Keratinocyte (primary cell): ENCODE measurements at regions not wholly inside any gene's neighbourhood (a gene's known extent, or its start where the extent isn't known, plus 50 kb on each side); places are given as distances from the start of the nearest gene placed in this dataset.

Experiments
- DNase-seq: peaks from one replicate; pipeline ENCODE4 v3.0.0-alpha.2; 2011; ENCODE audit warnings: low read depth, missing footprints, low spot score
- FAIRE-seq: peaks from 2 replicates; lab custom pipeline; 2011; peaks lifted over from hg19 to GRCh38; lab: Jason Lieb, UNC
- H2AFZ ChIP-seq: 2 replicates; pipeline ENCODE4 v1.6.0; 2012; ENCODE audit warnings: low read length, control low read depth, inconsistent platforms; ENCODE audit not compliant: control insufficient read depth
- H3K27ac ChIP-seq: 2 replicates; pipeline ENCODE4 v1.5.1; 2011; ENCODE audit warnings: low read length; ENCODE audit not compliant: control insufficient read depth, insufficient read depth
- H3K27me3 ChIP-seq: 3 replicates; pipeline ENCODE4 v1.6.0; 2011; ENCODE audit warnings: low read length; ENCODE audit not compliant: control insufficient read depth, insufficient read depth; ENCODE audit errors: extremely low read depth
- H3K36me3 ChIP-seq, 2 experiments: 2 replicates in 1 of 2; 3 replicates in 1 of 2; pipeline ENCODE4 v1.5.1; 2011; ENCODE audit warnings: low read length in 2 of 2, mild to moderate bottlenecking in 1 of 2; ENCODE audit not compliant: control insufficient read depth in 2 of 2, insufficient read depth in 2 of 2; ENCODE audit errors: extremely low read depth in 1 of 2
- H3K4me1 ChIP-seq: 3 replicates; pipeline ENCODE4 v1.5.1; 2011; ENCODE audit warnings: low read length; ENCODE audit not compliant: control insufficient read depth, insufficient read depth; ENCODE audit errors: extremely low read depth
- H3K4me2 ChIP-seq: 3 replicates; pipeline ENCODE4 v1.6.0; 2011; ENCODE audit warnings: low read depth, low read length; ENCODE audit not compliant: control insufficient read depth, insufficient read depth; ENCODE audit errors: extremely low read depth
- H3K4me3 ChIP-seq, 3 experiments: fragments of 200-600 bp in 1 of 3; sonication (generic) in 1 of 3; 2 replicates in 2 of 3; 3 replicates in 1 of 3; pipeline ENCODE4 v1.5.1; 2011 to 2016; ENCODE audit warnings: low read length in 3 of 3, mild to moderate bottlenecking in 3 of 3, control low read depth in 2 of 3, inconsistent platforms in 1 of 3, low read depth in 1 of 3, mixed read lengths in 1 of 3, mixed run types in 1 of 3, moderate library complexity in 1 of 3; ENCODE audit not compliant: control insufficient read depth in 2 of 3, insufficient read depth in 2 of 3; ENCODE audit errors: extremely low read depth in 1 of 3
- H3K79me2 ChIP-seq: 2 replicates; pipeline ENCODE4 v1.6.0; 2012; ENCODE audit warnings: low read length; ENCODE audit not compliant: control insufficient read depth, insufficient read depth
- H3K9ac ChIP-seq: 3 replicates; pipeline ENCODE4 v1.6.0; 2011; ENCODE audit warnings: low read length; ENCODE audit not compliant: control insufficient read depth, insufficient read depth; ENCODE audit errors: extremely low read depth
- H3K9me1 ChIP-seq: 3 replicates; pipeline ENCODE4 v1.6.0; 2011; ENCODE audit warnings: low read length; ENCODE audit not compliant: control insufficient read depth, insufficient read depth; ENCODE audit errors: extremely low read depth
- H3K9me3 ChIP-seq: 2 replicates; pipeline ENCODE4 v1.5.1; 2012; ENCODE audit warnings: low read depth, low read length; ENCODE audit not compliant: control insufficient read depth
- H4K20me1 ChIP-seq: 3 replicates; pipeline ENCODE4 v1.6.0; 2011; ENCODE audit warnings: low read length; ENCODE audit not compliant: control insufficient read depth, insufficient read depth; ENCODE audit errors: extremely low read depth
- CTCF ChIP-seq, 3 experiments: IDR thresholded peaks in 1 of 3; conservative IDR thresholded peaks in 1 of 3; optimal IDR thresholded peaks in 1 of 3; 2 replicates in 2 of 3; 3 replicates in 1 of 3; pipeline versions ENCODE3 to v1.5.1; 2011; ENCODE audit warnings: low read length in 3 of 3, mild to moderate bottlenecking in 3 of 3, moderate library complexity in 2 of 3, control low read depth in 1 of 3, inconsistent platforms in 1 of 3; ENCODE audit not compliant: insufficient read depth in 2 of 3; ENCODE audit errors: extremely low read depth in 1 of 3
- EZH2 ChIP-seq: IDR thresholded peaks from one replicate; pipeline ENCODE4 v1.6.1; 2012; ENCODE audit warnings: inconsistent platforms, mild to moderate bottlenecking, low read length, moderate library complexity
- dilution Hi-C: fragments of 300-500 bp; cut with MboI; formaldehyde crosslinking; loops from one replicate; pipeline ENCODE4 v1.7.0; 2020; ENCODE audit warnings: low sequenced_read_pairs; ENCODE audit not compliant: extremely low pct_ligation_motif_present

GRCh38 chr9:83147315-83148149 is 84.6 kb upstream of the RASEF start:
- dilution Hi-C loops: no loop called here
- no peak for DNase-seq
- Histone ChIP-seq H3K4me3 (no peak overlapping the region), H3K27me3 (no peaks in the 10 kb centered on the region), H3K9ac (no peak overlapping the region), H3K4me2 (no peak overlapping the region), H3K4me1 (no peaks in the 10 kb centered on the region), H4K20me1 (no peaks in the 10 kb centered on the region), H2AFZ (no peak overlapping the region), H3K79me2 (no peaks in the 10 kb centered on the region), H3K36me3 (no peaks in the 10 kb centered on the region), H3K27ac (no peak overlapping the region), H3K9me3 (no peaks in the 10 kb centered on the region), H3K9me1 (no peaks in the 10 kb centered on the region)
- TF ChIP-seq CTCF (optimal IDR thresholded peaks at IDR 0.05 in 1 of 3, IDR thresholded peaks at IDR 0.05 in 1 of 3, conservative IDR thresholded peaks at IDR 0.05 in 1 of 3; ENCODE audit: extremely low read depth in 1 of 3, insufficient read depth in 2 of 3, low read length in 3 of 3) (no peak), EZH2 (no peak)
- no peak for FAIRE-seq

GRCh38 chr9:83146325-83146724 is 83.4 kb upstream of the RASEF start:
- FAIRE-seq (no peak), DNase-seq (no peak)
- no peak overlapping the region for H2AFZ ChIP-seq
- H3K4me2 ChIP-seq: no peak overlapping the region
- H3K79me2 ChIP-seq: no peaks in the 10 kb centered on the region
- no peak overlapping the region for H3K27ac ChIP-seq
- no peaks in the 10 kb centered on the region for H3K9me1 ChIP-seq
- no peak overlapping the region for H3K4me3 ChIP-seq
- H3K9me3 ChIP-seq: no peaks in the 10 kb centered on the region
- dilution Hi-C loops: no loop called here
- H3K9ac ChIP-seq: no peak overlapping the region
- no peaks in the 10 kb centered on the region for H4K20me1 ChIP-seq
- H3K27me3 ChIP-seq: peaks cover 3% of the 10 kb centered on the region
- no peaks in the 10 kb centered on the region for H3K36me3 ChIP-seq
- H3K4me1 ChIP-seq: no peaks in the 10 kb centered on the region
- TF ChIP-seq EZH2 (no peak), CTCF (optimal IDR thresholded peaks at IDR 0.05 in 1 of 3, IDR thresholded peaks at IDR 0.05 in 1 of 3, conservative IDR thresholded peaks at IDR 0.05 in 1 of 3; ENCODE audit: extremely low read depth in 1 of 3, insufficient read depth in 2 of 3, low read length in 3 of 3) (no peak)
